Right renal pelvis (tissue), 4 donors: ENCODE measurements at regions not wholly inside any gene's neighbourhood (a gene's known extent, or its start where the extent isn't known, plus 50 kb on each side); places are given as distances from the start of the nearest gene placed in this dataset.

Experiments
- DNase-seq, 4 donors: peaks; one replicate each; pipeline ENCODE4 v3.0.0-alpha.2; 2013; ENCODE audit warnings: low read depth in 4 of 4, low spot score in 3 of 4, missing footprints in 1 of 4

DNA sequence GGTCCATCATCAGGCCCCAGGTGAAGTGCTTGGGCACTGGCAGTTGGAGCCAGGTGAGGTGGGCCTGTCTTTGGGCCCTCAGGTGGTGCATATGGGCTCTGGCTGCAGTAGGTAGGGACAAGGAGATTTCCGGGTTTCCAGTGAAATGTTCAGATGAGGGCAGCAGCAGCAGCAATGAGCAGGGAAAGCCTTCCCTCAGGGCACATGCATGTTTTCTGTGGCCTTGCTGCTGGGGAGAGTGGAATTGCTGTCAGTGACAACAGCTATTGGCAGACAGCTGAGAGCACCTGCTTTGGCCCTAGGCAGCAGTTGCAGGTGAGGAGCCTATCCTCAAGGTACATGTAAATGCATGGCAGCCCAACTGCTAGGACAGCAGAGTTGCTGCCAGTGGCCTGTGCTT, 58.9 kb upstream of the QRFPR start:
- DNase-seq: no peak
